ENCODE measurements at regions not wholly inside any gene's neighbourhood (a gene's known extent, or its start where the extent isn't known, plus 50 kb on each side); places are given as distances from the start of the nearest gene placed in this dataset.

GRCh38 chr12:39006286-39006685, 100.9 kb upstream of the CPNE8 start:
- no peak for DNase-seq (ENCODE audit: extremely low spot score)
- WGBS, result 78% methylated on average over 2 of the region's 2 CpGs
- Histone ChIP-seq H3K36me3 (ENCODE audit: insufficient read depth) (no peaks in the 10 kb centered on the region), H3K4me1 (ENCODE audit: insufficient read depth) (no peaks in the 10 kb centered on the region), H3K4me3 (ENCODE audit: low read depth, low read length) (no peak overlapping the region), H3K27ac (ENCODE audit: low read depth) (no peak overlapping the region)

GRCh38 chr12:39005671-39006070, 100.3 kb upstream of the CPNE8 start:
- H3K4me3 ChIP-seq (ENCODE audit: low read depth, low read length), result no peak overlapping the region
- no peak overlapping the region for H3K27ac ChIP-seq (ENCODE audit: low read depth)
- H3K36me3 ChIP-seq (ENCODE audit: insufficient read depth), result no peaks in the 10 kb centered on the region
- DNase-seq (ENCODE audit: extremely low spot score), result no peak
- no peaks in the 10 kb centered on the region for H3K4me1 ChIP-seq (ENCODE audit: insufficient read depth)

GRCh38 chr12:39003541-39004155, 98.3 kb upstream of the CPNE8 start:
- H3K36me3 ChIP-seq (ENCODE audit: insufficient read depth), result no peaks in the 10 kb centered on the region
- H3K4me1 ChIP-seq (ENCODE audit: insufficient read depth), result no peaks in the 10 kb centered on the region
- WGBS, result 66% methylated on average over 3 of the region's 3 CpGs
- no peak overlapping the region for H3K4me3 ChIP-seq (ENCODE audit: low read depth, low read length)
- no peak overlapping the region for H3K27ac ChIP-seq (ENCODE audit: low read depth)
- no peak for DNase-seq (ENCODE audit: extremely low spot score)

- WGBS, result 71% methylated on average over 3 of the region's 3 CpGs
- no peak overlapping the region for H3K4me3 ChIP-seq (ENCODE audit: low read depth, low read length)
Observed at GRCh38 chr12:39000370-39000769, 95.0 kb upstream of the CPNE8 start.

GRCh38 chr12:38998887-38999482, 93.6 kb upstream of the CPNE8 start:
- H3K27ac ChIP-seq (ENCODE audit: low read depth), result no peak overlapping the region
- WGBS, result 49% methylated on average over 2 of the region's 2 CpGs
- H3K4me1 ChIP-seq (ENCODE audit: insufficient read depth), result no peaks in the 10 kb centered on the region
- no peak overlapping the region for H3K4me3 ChIP-seq (ENCODE audit: low read depth, low read length)
- H3K36me3 ChIP-seq (ENCODE audit: insufficient read depth), result no peaks in the 10 kb centered on the region
- DNase-seq (ENCODE audit: extremely low spot score), result no peak

More at GRCh38 chr12:39000370-39000769, 95.0 kb upstream of the CPNE8 start:
- DNase-seq (ENCODE audit: extremely low spot score), result no peak
- Histone ChIP-seq H3K4me1 (ENCODE audit: insufficient read depth) (no peaks in the 10 kb centered on the region), H3K27ac (ENCODE audit: low read depth) (no peak overlapping the region), H3K36me3 (ENCODE audit: insufficient read depth) (no peaks in the 10 kb centered on the region)

GRCh38 chr12:38995249-38995648, 89.9 kb upstream of the CPNE8 start:
- Histone ChIP-seq H3K27ac (ENCODE audit: low read depth) (no peak overlapping the region), H3K4me3 (ENCODE audit: low read depth, low read length) (no peak overlapping the region), H3K36me3 (ENCODE audit: insufficient read depth) (no peaks in the 10 kb centered on the region), H3K4me1 (ENCODE audit: insufficient read depth) (no peaks in the 10 kb centered on the region)
- WGBS, result 27% methylated on average over 3 of the region's 3 CpGs
- DNase-seq (ENCODE audit: extremely low spot score), result no peak

- Histone ChIP-seq H3K4me1 (ENCODE audit: insufficient read depth) (no peaks in the 10 kb centered on the region), H3K36me3 (ENCODE audit: insufficient read depth) (no peaks in the 10 kb centered on the region), H3K27ac (ENCODE audit: low read depth) (no peak overlapping the region), H3K4me3 (ENCODE audit: low read depth, low read length) (no peak overlapping the region)
- no peak for DNase-seq (ENCODE audit: extremely low spot score)
- WGBS, result 84% methylated on average over 1 of the region's 1 CpG
Observed at GRCh38 chr12:38985961-38986360, 80.6 kb upstream of the CPNE8 start.

GRCh38 chr12:38984388-38984787, 79.0 kb upstream of the CPNE8 start:
- Histone ChIP-seq H3K4me3 (ENCODE audit: low read depth, low read length) (no peak overlapping the region), H3K4me1 (ENCODE audit: insufficient read depth) (no peaks in the 10 kb centered on the region), H3K36me3 (ENCODE audit: insufficient read depth) (no peaks in the 10 kb centered on the region), H3K27ac (ENCODE audit: low read depth) (no peak overlapping the region)
- DNase-seq (ENCODE audit: extremely low spot score), result no peak
- WGBS, result 95% methylated on average over 1 of the region's 1 CpG

GRCh38 chr12:38983117-38983571, 77.8 kb upstream of the CPNE8 start:
- WGBS, result 83% methylated on average over 6 of the region's 6 CpGs
- Histone ChIP-seq H3K27ac (ENCODE audit: low read depth) (no peak overlapping the region), H3K4me1 (ENCODE audit: insufficient read depth) (no peaks in the 10 kb centered on the region), H3K36me3 (ENCODE audit: insufficient read depth) (no peaks in the 10 kb centered on the region), H3K4me3 (ENCODE audit: low read depth, low read length) (no peak overlapping the region)
- DNase-seq (ENCODE audit: extremely low spot score), result no peak

- WGBS, result 36% methylated on average over 1 of the region's 1 CpG
- H3K27ac ChIP-seq (ENCODE audit: low read depth), result no peak overlapping the region
- DNase-seq (ENCODE audit: extremely low spot score), result no peak
- no peak overlapping the region for H3K4me3 ChIP-seq (ENCODE audit: low read depth, low read length)
- H3K4me1 ChIP-seq (ENCODE audit: insufficient read depth), result no peaks in the 10 kb centered on the region
- no peaks in the 10 kb centered on the region for H3K36me3 ChIP-seq (ENCODE audit: insufficient read depth)
Observed at GRCh38 chr12:38977132-38977531, 71.7 kb upstream of the CPNE8 start.

- Histone ChIP-seq H3K4me3 (ENCODE audit: low read depth, low read length) (no peak overlapping the region), H3K4me1 (ENCODE audit: insufficient read depth) (no peaks in the 10 kb centered on the region), H3K36me3 (ENCODE audit: insufficient read depth) (no peaks in the 10 kb centered on the region), H3K27ac (ENCODE audit: low read depth) (no peak overlapping the region)
- DNase-seq (ENCODE audit: extremely low spot score), result no peak
- 65% methylated on average over 2 of the region's 2 CpGs for WGBS
Observed at GRCh38 chr12:38969706-38970105, 64.3 kb upstream of the CPNE8 start.

- no peaks in the 10 kb centered on the region for H3K36me3 ChIP-seq (ENCODE audit: insufficient read depth)
- no peaks in the 10 kb centered on the region for H3K4me1 ChIP-seq (ENCODE audit: insufficient read depth)
- 76% methylated on average over 5 of the region's 5 CpGs for WGBS
- no peak overlapping the region for H3K4me3 ChIP-seq (ENCODE audit: low read depth, low read length)
- DNase-seq (ENCODE audit: extremely low spot score), result no peak
- no peak overlapping the region for H3K27ac ChIP-seq (ENCODE audit: low read depth)
Observed at GRCh38 chr12:38961683-38962082, 56.3 kb upstream of the CPNE8 start.

GRCh38 chr12:38961012-38961411, 55.6 kb upstream of the CPNE8 start:
- no peak for DNase-seq (ENCODE audit: extremely low spot score)
- Histone ChIP-seq H3K4me3 (ENCODE audit: low read depth, low read length) (no peak overlapping the region), H3K36me3 (ENCODE audit: insufficient read depth) (no peaks in the 10 kb centered on the region), H3K27ac (ENCODE audit: low read depth) (no peak overlapping the region), H3K4me1 (ENCODE audit: insufficient read depth) (no peaks in the 10 kb centered on the region)
- WGBS, result 26% methylated on average over 1 of the region's 1 CpG

GRCh38 chr12:38956337-38956736, 50.9 kb upstream of the CPNE8 start:
- H3K4me1 ChIP-seq (ENCODE audit: insufficient read depth), result no peaks in the 10 kb centered on the region
- H3K27ac ChIP-seq (ENCODE audit: low read depth), result no peak overlapping the region
- no peaks in the 10 kb centered on the region for H3K36me3 ChIP-seq (ENCODE audit: insufficient read depth)
- H3K4me3 ChIP-seq (ENCODE audit: low read depth, low read length), result no peak overlapping the region
- no peak for DNase-seq (ENCODE audit: extremely low spot score)

All from urinary bladder (tissue), 3 donors.